CD14-positive monocyte (primary cell): ENCODE measurements at regions not wholly inside any gene's neighbourhood (a gene's known extent, or its start where the extent isn't known, plus 50 kb on each side); places are given as distances from the start of the nearest gene placed in this dataset.

Source experiments
- DNase-seq, 3 donors: peaks; one replicate each; pipeline ENCODE4 v3.0.0-alpha.2; 2011 to 2022
- H2AFZ ChIP-seq: 2 replicates; pipeline ENCODE4 v1.6.0; 2012; ENCODE audit warnings: mild to moderate bottlenecking, low read depth, low read length, inconsistent platforms; ENCODE audit not compliant: insufficient read depth, poor library complexity, severe bottlenecking
- H3K27ac ChIP-seq, 2 donors: 1 replicate in 1 of 2; 2 replicates in 1 of 2; pipeline ENCODE4 v1.5.1; 2012 to 2013; ENCODE audit warnings: low read length in 2 of 2, control low read depth in 1 of 2, inconsistent platforms in 1 of 2, low read depth in 1 of 2, mild to moderate bottlenecking in 1 of 2
- H3K27me3 ChIP-seq, 2 donors: one replicate each; pipeline versions ENCODE4 v1.6.0 to v1.6.1; 2011 to 2013; ENCODE audit warnings: low read length in 2 of 2; ENCODE audit not compliant: control insufficient read depth in 2 of 2, insufficient read depth in 2 of 2
- H3K36me3 ChIP-seq, 2 donors: replicated peaks in 1 of 2; 1 replicate in 1 of 2; 2 replicates in 1 of 2; pipeline versions ENCODE4 v1.5.1 to v1.6.1; 2012 to 2013; ENCODE audit warnings: low read length in 2 of 2, control low read depth in 1 of 2, inconsistent platforms in 1 of 2, mild to moderate bottlenecking in 1 of 2; ENCODE audit not compliant: insufficient read depth in 2 of 2, control insufficient read depth in 1 of 2
- H3K4me1 ChIP-seq, 2 donors: 1 replicate in 1 of 2; 2 replicates in 1 of 2; pipeline versions ENCODE4 v1.5.1 to v1.6.1; 2012 to 2013; ENCODE audit warnings: low read length in 2 of 2, control low read depth in 1 of 2, inconsistent platforms in 1 of 2, mild to moderate bottlenecking in 1 of 2, moderate library complexity in 1 of 2; ENCODE audit not compliant: insufficient read depth in 2 of 2, control insufficient read depth in 1 of 2
- H3K4me2 ChIP-seq: replicated peaks from 2 replicates; pipeline ENCODE3; 2012; ENCODE audit warnings: low read length, moderate library complexity, mild to moderate bottlenecking; ENCODE audit not compliant: poor library complexity, severe bottlenecking; ENCODE audit errors: extremely low read depth
- H3K4me3 ChIP-seq, 3 experiments: fragments of 200-600 bp in 1 of 3; sonication (generic) in 1 of 3; replicated peaks in 1 of 3; 1 replicate in 2 of 3; 2 replicates in 1 of 3; pipeline ENCODE4 v1.5.1; 2011 to 2013; ENCODE audit warnings: low read length in 3 of 3, mild to moderate bottlenecking in 3 of 3, control low read depth in 2 of 3, low read depth in 2 of 3, inconsistent platforms in 1 of 3, moderate library complexity in 1 of 3
- H3K79me2 ChIP-seq: 2 replicates; pipeline ENCODE4 v1.6.0; 2012; ENCODE audit warnings: mild to moderate bottlenecking, control low read depth, inconsistent platforms, low read length, moderate library complexity; ENCODE audit not compliant: insufficient read depth
- H3K9ac ChIP-seq: 2 replicates; pipeline ENCODE4 v1.6.0; 2017; ENCODE audit warnings: low read length, mild to moderate bottlenecking; ENCODE audit not compliant: insufficient read depth, poor library complexity, severe bottlenecking
- H3K9me3 ChIP-seq, 2 donors: replicated peaks in 1 of 2; 1 replicate in 1 of 2; 2 replicates in 1 of 2; pipeline versions ENCODE4 v1.5.1 to v1.6.1; 2012 to 2013; ENCODE audit warnings: low read length in 2 of 2, control low read depth in 1 of 2; ENCODE audit not compliant: control insufficient read depth in 1 of 2, insufficient read depth in 1 of 2
- H4K20me1 ChIP-seq: 2 replicates; pipeline ENCODE4 v1.6.0; 2012; ENCODE audit warnings: mild to moderate bottlenecking, low read length, control low read depth, moderate library complexity; ENCODE audit not compliant: insufficient read depth
- H3K27ac Mint-ChIP-seq, 7 donors: one replicate each; pipeline ENCODE4 v1.8.0; 2020; ENCODE audit warnings: mild to moderate bottlenecking in 7 of 7, mixed read lengths in 7 of 7, moderate library complexity in 6 of 7, inconsistent platforms in 2 of 7
- H3K27me3 Mint-ChIP-seq, 3 donors: one replicate each; pipeline ENCODE4 v1.8.0; 2021 to 2022; ENCODE audit warnings: low read depth in 3 of 3, mild to moderate bottlenecking in 3 of 3, mixed read lengths in 3 of 3, moderate library complexity in 3 of 3, inconsistent platforms in 1 of 3
- H3K36me3 Mint-ChIP-seq, 2 donors: one replicate each; pipeline ENCODE4 v1.8.0; 2020; ENCODE audit warnings: mixed read lengths in 2 of 2, inconsistent platforms in 1 of 2, mild to moderate bottlenecking in 1 of 2
- H3K4me1 Mint-ChIP-seq: one replicate; pipeline ENCODE4 v1.8.0; 2020; ENCODE audit warnings: mild to moderate bottlenecking, mixed read lengths
- H3K4me3 Mint-ChIP-seq, 2 donors: one replicate each; pipeline ENCODE4 v1.8.0; 2020; ENCODE audit warnings: mild to moderate bottlenecking in 2 of 2, mixed read lengths in 2 of 2, moderate library complexity in 1 of 2
- H3K9me3 Mint-ChIP-seq, 7 donors: one replicate each; pipeline ENCODE4 v1.8.0; 2020 to 2022; ENCODE audit warnings: mixed read lengths in 7 of 7, mild to moderate bottlenecking in 6 of 7, moderate library complexity in 6 of 7, inconsistent platforms in 2 of 7
- CTCF ChIP-seq: fragments of 200-600 bp; IDR thresholded peaks from one replicate; pipeline ENCODE4 v1.8.0; 2022; ENCODE audit warnings: antibody characterized with exemption, mild to moderate bottlenecking
- WGBS: methylation state at CpG from one replicate; pipeline ENCODE4 v1.1.5; 2013; ENCODE audit warnings: missing lambda C conversion rate; ENCODE audit not compliant: insufficient coverage; 5-methylcytosine and 5-hydroxymethylcytosine counted together
- intact Hi-C, 2 donors: fragments of 100-400 bp; cut with micrococcal nuclease; formaldehyde crosslinking; loops; one replicate each; pipeline versions ENCODE4 v1.15.0 to v1.15.1; 2023

- Histone ChIP-seq H3K4me1 (no peaks in the 10 kb centered on the region), H3K9me3 (peaks cover 0 to 2% of the 10 kb centered on the region in 2 donors), H3K36me3 (no peaks in the 10 kb centered on the region), H3K4me2 (no peak overlapping the region), H3K27me3 (no peaks in the 10 kb centered on the region), H3K4me3 (no peak overlapping the region), H4K20me1 (no peaks in the 10 kb centered on the region), H3K79me2 (no peaks in the 10 kb centered on the region), H3K9ac (no peak overlapping the region), H3K27ac (no peak overlapping the region), H2AFZ (no peak overlapping the region)
- H3K4me3 Mint-ChIP-seq, result no peak overlapping the region
- H3K9me3 Mint-ChIP-seq, result peaks cover 0 to 6% (median 2%) of the 10 kb centered on the region in 7 donors
- no peak for DNase-seq
- TF ChIP-seq CTCF, result no peak
- WGBS, result no CpG with 5 or more reads among the region's 2 CpGs
- H3K4me1 Mint-ChIP-seq, result no peaks in the 10 kb centered on the region
- no peaks in the 10 kb centered on the region for H3K36me3 Mint-ChIP-seq
- intact Hi-C loops, result no loop called here
- peaks cover 0 to 4% (median 2%) of the 10 kb centered on the region in 3 donors for H3K27me3 Mint-ChIP-seq
- no peak overlapping the region for H3K27ac Mint-ChIP-seq
Measured at GRCh38 chr2:220512419-220512818, 885.0 kb downstream of the SLC4A3 start.

GRCh38 chr2:220513573-220514288, 886.3 kb downstream of the SLC4A3 start:
- Mint-ChIP-seq H3K4me1 (no peaks in the 10 kb centered on the region), H3K4me3 (no peak overlapping the region), H3K9me3 (peaks cover 0 to 6% (median 0%) of the 10 kb centered on the region in 7 donors), H3K27ac (no peak overlapping the region), H3K27me3 (peaks cover 0 to 3% (median 2%) of the 10 kb centered on the region in 3 donors), H3K36me3 (no peaks in the 10 kb centered on the region)
- H3K27ac ChIP-seq, result no peak overlapping the region
- H4K20me1 ChIP-seq, result no peaks in the 10 kb centered on the region
- no peaks in the 10 kb centered on the region for H3K36me3 ChIP-seq
- H3K9me3 ChIP-seq, result peaks cover 0 to 2% of the 10 kb centered on the region in 2 donors
- H3K4me1 ChIP-seq, result no peaks in the 10 kb centered on the region
- no peaks in the 10 kb centered on the region for H3K27me3 ChIP-seq
- H3K9ac ChIP-seq, result no peak overlapping the region
- H3K4me2 ChIP-seq, result no peak overlapping the region
- no CpG with 5 or more reads among the region's 2 CpGs for WGBS
- intact Hi-C loops, result no loop called here
- no peak for DNase-seq
- H3K79me2 ChIP-seq, result no peaks in the 10 kb centered on the region
- H2AFZ ChIP-seq, result no peak overlapping the region
- no peak for TF ChIP-seq CTCF
- no peak overlapping the region for H3K4me3 ChIP-seq
